ENCODE measurements at regions not wholly inside any gene's neighbourhood (a gene's known extent, or its start where the extent isn't known, plus 50 kb on each side); places are given as distances from the start of the nearest gene placed in this dataset.
"Not testable (repeated sequence)": the region's sequence is repeated elsewhere in the genome, so short reads cannot be mapped to it uniquely, and the experiment has no call there.

DNA sequence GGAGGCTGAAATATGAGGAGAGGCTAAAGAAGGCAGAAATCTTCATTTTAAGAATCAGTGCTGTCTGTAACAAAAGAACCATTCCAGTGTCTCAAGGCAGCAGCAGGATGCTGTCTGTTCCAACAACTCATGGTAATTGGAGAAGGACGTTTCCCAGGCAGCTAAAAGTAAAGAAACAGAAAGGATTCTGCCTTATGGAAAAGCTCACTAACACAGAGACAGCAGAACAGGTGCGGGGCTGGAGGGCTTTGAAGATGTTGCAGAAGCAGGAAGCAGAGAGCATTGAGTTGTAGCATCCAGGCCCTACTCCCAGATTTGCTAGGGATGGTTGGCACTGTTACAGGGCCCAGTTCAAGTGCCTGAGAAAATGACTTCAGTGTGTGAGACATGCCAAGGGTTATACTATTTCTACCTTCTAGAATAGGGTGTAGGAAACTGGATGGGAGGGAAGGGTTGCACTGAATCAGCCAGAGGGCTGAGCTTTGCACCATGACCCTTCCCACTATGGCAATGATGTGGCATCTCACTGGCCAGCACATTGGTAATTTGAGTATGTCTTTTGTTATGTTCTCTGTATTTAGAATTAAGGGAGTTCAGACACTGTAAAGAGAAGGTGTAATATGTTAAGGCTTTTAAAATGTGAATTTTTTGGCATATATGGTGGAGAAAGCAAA is 160.0 kb upstream of the FBXO33 start:
- H3K27ac ChIP-seq = no peak overlapping the region
- DNase-seq (ENCODE audit: low spot score) = no peak
- POLR2A ChIA-PET (ENCODE audit: low non-redundant PET) = no interaction called here
- CTCF ChIA-PET = interaction anchor here (0.6 kb wide), 1 partner anchor 89 kb away, joined by 7 read pairs; no protein-coding TSS in a partner anchor
- TF ChIP-seq CTCF (conservative IDR thresholded peaks at IDR 0.05; ENCODE audit: low read depth) = no peak

DNA sequence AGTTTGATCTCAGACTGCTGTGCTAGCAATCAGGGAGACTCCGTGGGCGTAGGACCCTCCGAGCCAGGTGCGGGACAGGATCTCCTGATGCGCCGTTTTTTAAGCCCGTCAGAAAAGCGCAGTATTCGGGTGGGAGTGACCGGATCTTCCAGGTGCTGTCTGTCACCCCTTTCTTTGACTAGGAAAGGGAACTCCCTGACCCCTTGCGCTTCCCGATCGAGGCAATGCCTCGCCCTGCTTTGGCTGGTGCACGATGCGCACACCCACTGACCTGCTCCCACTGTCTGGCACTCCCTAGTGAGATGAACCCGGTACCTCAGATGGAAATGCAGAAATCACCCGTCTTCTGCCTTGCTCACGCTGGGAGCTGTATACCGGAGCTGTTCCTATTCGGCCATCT is 157.6 kb upstream of the FBXO33 start:
- DNase-seq (ENCODE audit: low spot score); CTCF ChIA-PET; POLR2A ChIA-PET (ENCODE audit: low non-redundant PET); H3K27ac ChIP-seq: not testable (repeated sequence)

DNA sequence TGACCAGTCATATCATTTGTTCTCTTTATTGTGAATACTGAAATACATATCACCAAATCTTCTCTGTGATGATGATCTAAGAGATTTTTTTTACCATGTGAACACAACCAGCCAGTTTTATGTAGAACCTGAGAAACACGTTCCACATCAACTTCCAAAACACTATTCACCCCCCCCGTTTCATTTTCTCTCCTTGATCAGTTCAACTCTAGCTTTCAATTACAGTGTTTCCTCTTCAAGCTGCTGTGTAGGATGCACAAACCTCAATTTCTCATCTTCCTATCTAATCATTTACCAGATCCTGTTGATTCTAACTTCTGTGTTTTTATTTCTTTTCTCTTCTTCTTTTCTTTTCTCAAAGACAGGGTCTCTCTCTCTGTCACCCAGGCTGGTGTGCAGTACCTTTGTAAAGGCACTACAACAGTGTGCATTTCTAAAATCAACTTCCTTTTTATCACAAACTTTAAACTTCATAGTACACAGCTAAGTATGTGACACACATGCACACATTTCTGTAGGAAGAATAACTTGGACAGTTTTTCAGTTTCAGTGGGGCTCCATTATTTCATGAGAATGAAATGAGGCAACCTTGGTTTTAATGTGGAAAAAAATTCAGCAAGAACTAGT is 149.9 kb upstream of the FBXO33 start:
- no peak overlapping the region for H3K27ac ChIP-seq
- ChIA-PET POLR2A (ENCODE audit: low non-redundant PET) (no interaction called here), CTCF (interaction anchor here (0.6 to 0.7 kb wide), 2 partner anchors 462 to 1922 kb away, joined by 3 to 4 read pairs; no protein-coding TSS in a partner anchor)
- DNase-seq (ENCODE audit: low spot score) = no peak
- TF ChIP-seq CTCF (conservative IDR thresholded peaks at IDR 0.05; ENCODE audit: low read depth) = no peak

DNA sequence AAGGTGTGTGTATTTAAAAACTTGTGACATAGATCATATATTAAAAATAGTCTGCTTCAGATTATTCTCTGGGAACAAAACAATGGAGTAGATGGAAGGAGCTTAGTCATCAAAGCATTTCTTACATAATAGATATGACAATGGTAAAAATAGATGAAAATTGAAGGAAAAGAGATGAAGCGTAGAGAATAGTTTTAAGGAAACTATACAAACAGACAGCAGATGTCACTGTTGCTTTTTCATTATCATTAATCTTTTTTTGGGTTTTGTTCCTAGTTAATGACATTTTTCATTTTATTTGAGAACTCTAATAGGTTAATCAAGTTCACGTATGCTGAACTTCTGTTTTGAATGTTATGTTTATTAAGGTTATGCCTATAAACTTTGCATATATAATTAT is 149.2 kb upstream of the FBXO33 start:
- POLR2A ChIA-PET (ENCODE audit: low non-redundant PET) = no interaction called here
- CTCF ChIA-PET = interaction anchor here (0.6 kb wide), 1 partner anchor 463 kb away, joined by 3 read pairs; no protein-coding TSS in a partner anchor
- H3K27ac ChIP-seq = no peak overlapping the region
- DNase-seq (ENCODE audit: low spot score) = no peak
- 0 out of 2 replicates have a peak, but pooled peaks have one; percentile 10 for TF ChIP-seq CTCF (conservative IDR thresholded peaks at IDR 0.05; ENCODE audit: low read depth)

DNA sequence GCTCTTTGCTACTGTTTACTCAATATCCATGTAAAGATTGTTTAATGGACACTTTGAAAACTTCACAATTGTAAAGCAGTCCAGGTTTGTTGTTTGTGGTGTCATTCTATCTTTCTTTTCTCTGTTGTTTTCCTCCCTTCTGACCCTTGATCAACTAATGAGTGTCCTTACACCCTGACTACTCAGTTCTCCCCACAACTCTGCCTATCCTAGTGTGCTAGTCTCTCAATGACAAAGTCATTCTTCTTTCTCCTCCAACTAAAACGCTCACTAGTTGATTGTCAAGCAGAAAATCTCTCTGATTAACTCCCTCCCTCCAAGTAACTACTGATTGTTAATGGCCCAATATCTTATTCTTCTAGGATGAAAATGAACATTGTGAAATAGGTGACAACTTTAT is 148.5 kb upstream of the FBXO33 start:
- POLR2A ChIA-PET (ENCODE audit: low non-redundant PET) = no interaction called here
- CTCF ChIA-PET = no interaction called here
- TF ChIP-seq CTCF (conservative IDR thresholded peaks at IDR 0.05; ENCODE audit: low read depth) = no peak
- H3K27ac ChIP-seq = no peak overlapping the region
- DNase-seq (ENCODE audit: low spot score) = no peak

DNA sequence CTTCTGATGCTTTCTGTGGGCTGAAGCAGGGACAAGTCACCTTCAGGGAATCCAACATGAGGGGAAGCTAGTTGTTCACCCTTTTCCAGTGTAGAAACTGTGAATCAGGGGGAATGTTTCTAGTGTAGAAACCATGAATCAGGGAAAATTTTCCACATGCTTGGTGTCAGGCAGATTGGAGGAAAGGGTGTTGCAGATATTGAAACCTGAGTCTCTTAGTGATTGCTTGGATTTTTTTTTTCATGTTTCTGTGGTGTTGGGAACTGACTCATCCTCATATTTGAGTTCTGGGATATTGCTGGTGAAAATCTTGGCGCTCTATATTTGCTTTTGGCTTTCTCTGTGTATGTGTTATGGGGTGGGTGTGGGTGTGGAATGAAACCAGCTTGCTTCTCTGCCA is 144.5 kb upstream of the FBXO33 start:
- DNase-seq (ENCODE audit: low spot score) = no peak
- no peak for TF ChIP-seq CTCF (conservative IDR thresholded peaks at IDR 0.05; ENCODE audit: low read depth)
- ChIA-PET POLR2A (ENCODE audit: low non-redundant PET) (no interaction called here), CTCF (no interaction called here)
- no peak overlapping the region for H3K27ac ChIP-seq

- no peak overlapping the region for H3K27ac ChIP-seq
- ChIA-PET POLR2A (ENCODE audit: low non-redundant PET) (no interaction called here), CTCF (no interaction called here)
- no peak for DNase-seq (ENCODE audit: low spot score)
- TF ChIP-seq CTCF (conservative IDR thresholded peaks at IDR 0.05; ENCODE audit: low read depth) = no peak
Observed at GRCh38 chr14:39576258-39576657, 144.0 kb upstream of the FBXO33 start.

Measured in RWPE1 (cell line).